ENCODE measurements at regions not wholly inside any gene's neighbourhood (a gene's known extent, or its start where the extent isn't known, plus 50 kb on each side); places are given as distances from the start of the nearest gene placed in this dataset.

- no peak for TF ChIP-seq CTCF (conservative IDR thresholded peaks at IDR 0.05)
- TF ChIP-seq ZFX (IDR thresholded peaks at IDR 0.05) = no peak
Measured at GRCh38 chr6:15752820-15753219, 90.0 kb upstream of the DTNBP1 start.
